ENCODE measurements at regions not wholly inside any gene's neighbourhood (a gene's known extent, or its start where the extent isn't known, plus 50 kb on each side); places are given as distances from the start of the nearest gene placed in this dataset.

GRCh38 chr7:35353481-35353880 lies 99.6 kb upstream of the TBX20 start:
- no peak for DNase-seq

- no peak for DNase-seq
Observed at GRCh38 chr7:35351466-35351865, 97.6 kb upstream of the TBX20 start.

- no peak for DNase-seq
Observed at GRCh38 chr7:35348611-35349400, 94.9 kb upstream of the TBX20 start.

- DNase-seq = no peak
Observed at GRCh38 chr7:35342786-35343185, 88.9 kb upstream of the TBX20 start.

GRCh38 chr7:35339811-35340210 lies 85.9 kb upstream of the TBX20 start:
- no peak for DNase-seq

- no peak for DNase-seq
Observed at GRCh38 chr7:35336444-35336843, 82.5 kb upstream of the TBX20 start.

GRCh38 chr7:35334506-35334905 lies 80.6 kb upstream of the TBX20 start:
- DNase-seq = no peak

- DNase-seq = no peak
Observed at GRCh38 chr7:35333265-35333664, 79.4 kb upstream of the TBX20 start.

- DNase-seq = no peak
Observed at GRCh38 chr7:35331730-35332678, 78.1 kb upstream of the TBX20 start.

- DNase-seq = no peak
Observed at GRCh38 chr7:35329026-35329425, 75.1 kb upstream of the TBX20 start.

GRCh38 chr7:35319606-35320005 lies 65.7 kb upstream of the TBX20 start:
- no peak for DNase-seq

- no peak for DNase-seq
Observed at GRCh38 chr7:35316549-35316948, 62.6 kb upstream of the TBX20 start.

- no peak for DNase-seq
Observed at GRCh38 chr7:35315517-35315916, 61.6 kb upstream of the TBX20 start.

GRCh38 chr7:35314354-35314753 lies 60.5 kb upstream of the TBX20 start:
- DNase-seq = no peak

- peak in 2 of 56 donors; percentile 1 to 28 for DNase-seq
Observed at GRCh38 chr7:35313575-35313974, 59.7 kb upstream of the TBX20 start.
